Stimulated activated CD8-positive, alpha-beta memory T cell treated with anti-CD3 and anti-CD28 coated beads, Interleukin-7, amount 100 ng/mL, for 4 hours (primary cell): ENCODE measurements at regions not wholly inside any gene's neighbourhood (a gene's known extent, or its start where the extent isn't known, plus 50 kb on each side); places are given as distances from the start of the nearest gene placed in this dataset.
"Not testable (repeated sequence)": the region's sequence is repeated elsewhere in the genome, so short reads cannot be mapped to it uniquely, and the experiment has no call there.

Experiments used
- DNase-seq, 2 donors: peaks; one replicate each; pipeline ENCODE4 v3.0.0-alpha.2; 2020; ENCODE audit warnings: low read depth in 2 of 2

GRCh38 chr3:177778633-177779032 lies 581.4 kb upstream of the TBL1XR1 start:
- DNase-seq, result no peak

GRCh38 chr3:177781686-177782161 lies 584.4 kb upstream of the TBL1XR1 start:
- no peak for DNase-seq

- no peak for DNase-seq
These were observed 586.1 kb upstream of the TBL1XR1 start for GRCh38 chr3:177783338-177783737.

GRCh38 chr3:177783767-177784166 lies 586.5 kb upstream of the TBL1XR1 start:
- no peak for DNase-seq

- no peak for DNase-seq
These were observed 590.2 kb upstream of the TBL1XR1 start for GRCh38 chr3:177787279-177788041.

GRCh38 chr3:177789500-177789899 lies 592.2 kb upstream of the TBL1XR1 start:
- DNase-seq, result no peak

GRCh38 chr3:177792311-177793030 lies 595.2 kb upstream of the TBL1XR1 start:
- DNase-seq, result no peak

- no peak for DNase-seq
These were observed 596.2 kb upstream of the TBL1XR1 start for GRCh38 chr3:177793451-177793850.

- DNase-seq, result no peak
These were observed 597.9 kb upstream of the TBL1XR1 start for GRCh38 chr3:177795216-177795615.

- DNase-seq, result no peak
These were observed 598.6 kb upstream of the TBL1XR1 start for GRCh38 chr3:177795859-177796258.

GRCh38 chr3:177800147-177800546 lies 602.9 kb upstream of the TBL1XR1 start:
- not testable (repeated sequence) for DNase-seq

- no peak for DNase-seq
These were observed 603.3 kb upstream of the TBL1XR1 start for GRCh38 chr3:177800561-177800960.

GRCh38 chr3:177802151-177802900 lies 605.0 kb upstream of the TBL1XR1 start:
- no peak for DNase-seq

GRCh38 chr3:177803500-177803899 lies 606.2 kb upstream of the TBL1XR1 start:
- DNase-seq, result no peak

- DNase-seq, result no peak
These were observed 606.8 kb upstream of the TBL1XR1 start for GRCh38 chr3:177804032-177804431.

- DNase-seq, result no peak
These were observed 607.4 kb upstream of the TBL1XR1 start for GRCh38 chr3:177804646-177805045.

GRCh38 chr3:177807150-177807875 lies 610.0 kb upstream of the TBL1XR1 start:
- DNase-seq, result no peak

GRCh38 chr3:177808928-177809478 lies 611.7 kb upstream of the TBL1XR1 start:
- not testable (repeated sequence) for DNase-seq

- DNase-seq, result no peak
These were observed 612.9 kb upstream of the TBL1XR1 start for GRCh38 chr3:177810162-177810623.

- no peak for DNase-seq
These were observed 613.8 kb upstream of the TBL1XR1 start for GRCh38 chr3:177811112-177811511.

GRCh38 chr3:177811835-177812234 lies 614.6 kb upstream of the TBL1XR1 start:
- no peak for DNase-seq
